Right cardiac atrium (tissue), 5 donors: ENCODE measurements at regions not wholly inside any gene's neighbourhood (a gene's known extent, or its start where the extent isn't known, plus 50 kb on each side); places are given as distances from the start of the nearest gene placed in this dataset.
"Not testable (repeated sequence)": the region's sequence is repeated elsewhere in the genome, so short reads cannot be mapped to it uniquely, and the experiment has no call there.

Source experiments
- ATAC-seq, 2 donors: fragments of 200-7000 bp; cut with Tn5 transposase; one replicate each; pipeline versions ENCODE4 v1.8.0 to v1.9.1; 2020; ENCODE audit warnings: moderate library complexity in 2 of 2, mild to moderate bottlenecking in 1 of 2
- DNase-seq, 3 donors: peaks; one replicate each; pipeline ENCODE4 v3.0.0-alpha.2; 2020
- H3K27ac ChIP-seq: one replicate; pipeline ENCODE4 v1.5.1; 2013; ENCODE audit warnings: mild to moderate bottlenecking, low read length, control low read depth, moderate library complexity
- H3K27me3 ChIP-seq: one replicate; pipeline ENCODE4 v1.6.1; 2013; ENCODE audit not compliant: control insufficient read depth, insufficient read depth
- H3K4me1 ChIP-seq: one replicate; pipeline ENCODE4 v1.6.1; 2013; ENCODE audit warnings: low read length; ENCODE audit not compliant: control insufficient read depth, insufficient read depth
- H3K4me3 ChIP-seq: one replicate; pipeline ENCODE4 v1.5.1; 2013; ENCODE audit warnings: low read length, control low read depth
- H3K9me3 ChIP-seq: one replicate; pipeline ENCODE4 v1.6.1; 2013; ENCODE audit warnings: low read length; ENCODE audit not compliant: control insufficient read depth
- WGBS: extraction: QIAGEN DNeasy Blood & Tissue Kit; methylation state at CpG from one replicate; pipeline ENCODE4 v1.1.7; 2013; 5-methylcytosine and 5-hydroxymethylcytosine counted together
- intact Hi-C, 4 donors: fragments of 100-400 bp; cut with DNase I; formaldehyde crosslinking; loops; one replicate each; pipeline versions ENCODE4 v1.11.0 to v1.14.0; 2022 to 2023
- donor health status: healthy with polysubstance abuse.
- donor health status: DM: no; HTN: yes; CAD: no.
- donor health status: DM: no; HTN: no; CAD: no.
- donor health status: DM: no; HTN: yes; CAD: no; lungs with severe emphysema.
- donor health status: DM: yes; HTN: yes; CAD: no.

DNA sequence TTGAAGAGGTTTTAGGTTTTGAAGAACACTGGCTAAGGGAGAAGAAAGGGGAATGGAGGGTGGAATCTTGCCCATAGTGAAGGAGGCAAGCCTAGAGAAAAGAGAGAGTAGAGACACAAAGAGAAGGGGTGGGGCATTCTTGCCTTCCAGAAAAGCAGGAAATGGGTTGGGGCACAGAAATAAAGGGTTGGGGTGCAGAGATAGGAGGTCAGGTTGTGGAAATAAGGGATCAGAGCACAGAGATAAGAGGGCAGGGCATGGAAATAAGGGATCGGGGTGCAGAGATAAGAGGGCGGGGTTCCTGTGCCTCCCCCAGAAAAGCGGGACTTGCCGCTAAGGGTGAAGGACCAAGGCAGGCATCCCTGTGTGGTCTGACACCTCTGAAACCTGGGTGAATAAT, 69.9 kb downstream of the ALG1L2 start:
- H3K4me3 ChIP-seq, H3K9me3 ChIP-seq, intact Hi-C loops, ATAC-seq, H3K27me3 ChIP-seq, H3K27ac ChIP-seq, H3K4me1 ChIP-seq, DNase-seq: not testable (repeated sequence)
- 80% methylated on average over 4 of the region's 4 CpGs for WGBS

DNA sequence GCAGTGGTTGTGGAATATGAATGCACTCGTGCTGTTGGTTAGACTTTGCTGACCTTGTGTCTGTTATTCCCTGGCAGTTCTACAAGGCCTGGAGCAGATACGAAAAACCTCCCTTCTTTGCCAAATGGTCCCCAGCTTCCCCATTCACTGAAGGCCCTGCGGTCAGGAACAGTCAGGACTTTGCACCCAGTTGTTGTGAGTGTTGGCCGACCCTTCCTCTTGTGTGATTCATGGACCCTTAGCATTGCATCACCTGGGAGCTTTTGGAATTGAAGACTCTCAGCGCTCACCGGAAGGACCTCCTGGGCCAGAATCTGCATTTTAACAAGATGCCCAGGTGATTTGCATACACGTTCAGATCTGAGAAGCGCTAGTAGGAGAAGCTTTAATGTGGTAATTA, 71.6 kb downstream of the ALG1L2 start:
- DNase-seq, H3K4me1 ChIP-seq, H3K9me3 ChIP-seq, H3K4me3 ChIP-seq, H3K27me3 ChIP-seq, intact Hi-C loops, ATAC-seq, H3K27ac ChIP-seq: not testable (repeated sequence)
- 83% methylated on average over 8 of the region's 8 CpGs for WGBS

- H3K27me3 ChIP-seq, H3K4me1 ChIP-seq, H3K4me3 ChIP-seq, DNase-seq, ATAC-seq, H3K27ac ChIP-seq, H3K9me3 ChIP-seq, intact Hi-C loops: not testable (repeated sequence)
- WGBS, result 34% methylated on average over 4 of the region's 4 CpGs
Observed at GRCh38 chr3:130155464-130155863, 73.8 kb downstream of the ALG1L2 start.

DNA sequence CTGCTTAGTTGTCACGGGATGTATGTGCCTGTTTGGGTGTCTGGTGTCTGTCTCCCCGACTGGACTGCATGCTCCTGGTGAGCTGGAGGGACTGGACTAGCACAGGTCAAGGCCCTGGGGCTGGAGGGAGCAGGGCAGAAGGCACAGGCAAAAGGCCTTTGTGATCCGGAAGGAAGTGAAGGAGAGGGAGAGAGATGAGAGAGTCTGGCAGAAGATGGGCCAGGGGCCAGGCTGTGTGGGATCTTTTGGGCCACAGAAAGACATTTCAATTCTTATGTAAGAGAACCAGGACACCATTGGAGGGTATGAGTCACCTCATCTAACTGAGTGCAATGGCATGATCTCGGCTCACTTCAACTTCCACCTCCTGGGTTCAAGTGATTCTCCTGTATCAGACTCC, 85.2 kb downstream of the ALG1L2 start:
- ATAC-seq, H3K4me1 ChIP-seq, H3K4me3 ChIP-seq, DNase-seq, H3K27me3 ChIP-seq, H3K9me3 ChIP-seq, intact Hi-C loops, H3K27ac ChIP-seq: not testable (repeated sequence)
- WGBS, result 65% methylated on average over 3 of the region's 4 CpGs

- not testable (repeated sequence) for ATAC-seq, DNase-seq
- 91% methylated on average over 4 of the region's 4 CpGs for WGBS
Observed at GRCh38 chr3:130175195-130175594, 93.6 kb downstream of the ALG1L2 start.

DNA sequence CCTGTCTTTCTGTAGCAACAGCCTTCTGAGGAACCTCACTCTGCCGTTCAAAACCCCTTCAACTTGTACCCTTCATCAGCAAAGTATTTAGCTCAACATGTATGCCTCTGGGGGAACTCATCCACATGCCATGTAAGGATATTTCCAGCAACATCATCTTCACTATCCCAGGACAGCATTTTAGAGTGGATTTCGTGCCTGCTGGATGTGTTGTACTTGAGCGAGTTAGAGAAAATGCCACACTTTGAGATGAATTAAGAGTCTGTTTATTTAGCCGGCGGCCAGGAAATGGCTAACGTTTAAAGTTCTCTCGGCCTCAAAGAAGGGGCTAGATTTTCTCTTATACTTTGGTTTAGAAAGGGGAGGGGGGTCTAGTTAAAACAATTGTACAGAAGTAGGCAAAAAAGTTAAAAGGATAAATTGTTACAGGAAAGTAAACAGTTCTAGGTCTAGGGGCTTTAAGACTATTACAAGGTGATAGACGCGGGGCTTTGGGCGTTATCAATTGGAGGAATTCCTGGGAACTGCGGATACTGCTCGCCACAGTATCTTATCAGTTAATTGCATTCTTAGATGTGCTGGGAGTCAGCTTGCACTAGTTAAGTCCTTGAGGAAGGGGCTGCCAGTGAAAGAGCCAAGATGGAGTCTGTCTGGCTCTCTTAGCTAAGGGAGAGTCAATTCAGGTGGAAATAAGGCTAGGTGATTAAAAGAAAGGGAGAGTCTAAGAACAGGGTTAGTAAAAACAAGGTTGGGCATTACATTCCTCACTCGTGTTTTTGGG, 95.0 kb downstream of the ALG1L2 start:
- 45% methylated on average over 13 of the region's 13 CpGs for WGBS
- not testable (repeated sequence) for DNase-seq

More at GRCh38 chr3:130175195-130175594, 93.6 kb downstream of the ALG1L2 start:
- H3K27me3 ChIP-seq, intact Hi-C loops, H3K27ac ChIP-seq, H3K4me1 ChIP-seq, H3K4me3 ChIP-seq, H3K9me3 ChIP-seq: not testable (repeated sequence)

DNA sequence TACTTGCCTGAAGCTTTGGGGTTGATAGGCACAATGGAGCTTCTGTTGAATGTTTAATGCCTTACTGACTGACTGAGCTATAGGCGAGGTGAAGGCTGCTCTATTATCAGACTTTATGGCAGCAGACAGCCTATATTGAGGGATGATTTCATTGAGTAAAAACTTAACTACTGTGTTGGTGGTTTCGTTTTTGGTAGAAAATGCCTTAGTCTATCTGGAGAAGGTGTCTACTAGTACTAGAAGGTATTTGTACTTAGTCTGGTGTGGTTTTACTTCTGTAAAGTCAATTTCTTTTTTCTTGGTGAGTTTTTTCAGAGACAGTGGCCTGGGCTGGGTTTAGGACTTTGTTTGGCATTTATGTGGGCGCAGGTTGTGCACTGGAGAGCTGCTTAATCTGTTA, 97.2 kb downstream of the ALG1L2 start:
- intact Hi-C loops, DNase-seq, ATAC-seq, H3K27me3 ChIP-seq, H3K4me1 ChIP-seq, H3K27ac ChIP-seq, H3K9me3 ChIP-seq, H3K4me3 ChIP-seq: not testable (repeated sequence)
- WGBS, result 56% methylated on average over 3 of the region's 3 CpGs

More for the DNA sequence above, 95.0 kb downstream of the ALG1L2 start:
- H3K27me3 ChIP-seq, intact Hi-C loops, H3K9me3 ChIP-seq, H3K4me3 ChIP-seq, H3K4me1 ChIP-seq, H3K27ac ChIP-seq, ATAC-seq: not testable (repeated sequence)

- intact Hi-C loops, H3K4me1 ChIP-seq, ATAC-seq, H3K27ac ChIP-seq, H3K9me3 ChIP-seq, H3K27me3 ChIP-seq: not testable (repeated sequence)
- peak overlapping the region; percentile 28 for H3K4me3 ChIP-seq
- peak in 1 of 3 donors; percentile 41 for DNase-seq
- 10% methylated on average over 11 of the region's 11 CpGs for WGBS
Observed at GRCh38 chr3:130179353-130179970, 97.8 kb downstream of the ALG1L2 start.

DNA sequence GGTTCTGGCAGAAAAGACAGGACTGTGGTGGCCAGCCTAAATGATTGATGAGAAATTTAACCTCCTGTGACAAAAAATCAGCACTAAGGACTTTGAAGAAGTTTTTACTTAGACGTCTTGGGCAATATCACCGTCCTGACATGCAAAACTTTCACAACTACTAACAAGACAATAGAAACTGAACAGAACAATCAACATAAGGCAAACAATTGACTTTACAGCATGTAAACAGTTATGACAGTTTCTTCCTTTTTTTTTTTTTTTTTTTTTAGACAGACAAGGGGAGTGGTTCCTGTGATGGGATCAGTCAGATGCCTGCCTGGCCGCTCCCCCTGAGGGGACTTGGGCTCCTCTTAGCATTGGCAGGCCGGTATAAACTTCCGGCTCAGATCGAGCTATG, 100.8 kb downstream of the ALG1L2 start:
- H3K4me3 ChIP-seq, DNase-seq, intact Hi-C loops, H3K4me1 ChIP-seq, H3K27me3 ChIP-seq, H3K9me3 ChIP-seq, H3K27ac ChIP-seq, ATAC-seq: not testable (repeated sequence)
- WGBS, result 62% methylated on average over 6 of the region's 6 CpGs

GRCh38 chr3:130183689-130184088, 102.1 kb downstream of the ALG1L2 start:
- H3K4me1 ChIP-seq, H3K27ac ChIP-seq, H3K4me3 ChIP-seq, H3K9me3 ChIP-seq, DNase-seq, ATAC-seq, H3K27me3 ChIP-seq, intact Hi-C loops: not testable (repeated sequence)
- WGBS, result 36% methylated on average over 5 of the region's 5 CpGs

DNA sequence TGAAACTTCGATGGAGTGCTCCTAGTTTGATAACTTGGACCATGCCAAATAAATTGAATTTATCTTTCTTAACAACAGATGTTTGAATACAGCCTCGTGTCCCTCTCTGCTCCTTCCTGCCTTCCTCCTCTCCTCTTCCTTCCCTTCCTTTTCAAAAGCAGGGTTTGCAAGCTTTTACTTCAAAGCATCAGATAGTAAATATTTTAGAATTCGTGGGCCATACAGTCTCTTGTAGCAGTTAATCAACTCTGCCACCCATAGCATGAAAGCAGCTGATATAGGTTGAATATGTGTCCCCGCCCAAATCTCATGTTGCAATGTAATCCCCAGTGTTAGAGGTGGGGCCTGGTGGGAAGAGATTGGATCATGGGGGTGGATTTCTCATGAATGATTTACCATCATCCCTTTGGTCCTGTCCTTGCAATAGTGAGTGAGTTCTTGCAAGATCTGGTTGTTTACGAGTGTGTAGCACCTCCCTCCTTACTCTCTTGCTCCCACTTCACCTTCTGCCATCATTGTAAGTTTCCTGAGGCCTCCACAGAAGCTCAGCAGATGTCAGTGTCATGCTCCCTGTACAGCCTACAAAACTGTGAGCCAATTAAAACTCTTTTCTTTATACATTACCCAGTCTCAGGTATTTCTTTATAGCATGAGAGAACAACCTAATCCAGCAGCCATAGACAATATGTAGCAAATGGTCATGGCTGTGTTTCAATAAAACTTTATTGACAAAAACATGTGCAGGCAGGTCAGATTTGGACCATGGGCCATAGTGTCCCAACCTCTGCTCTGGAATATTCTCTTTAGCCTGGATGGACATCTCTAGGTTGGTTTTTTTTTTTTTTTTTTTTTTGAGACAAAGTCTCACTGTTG, 102.8 kb downstream of the ALG1L2 start:
- intact Hi-C loops, H3K27ac ChIP-seq, H3K4me3 ChIP-seq, H3K27me3 ChIP-seq, H3K4me1 ChIP-seq, H3K9me3 ChIP-seq, DNase-seq, ATAC-seq: not testable (repeated sequence)
- WGBS, result 54% methylated on average over 5 of the region's 5 CpGs
